ENCODE measurements at regions not wholly inside any gene's neighbourhood (a gene's known extent, or its start where the extent isn't known, plus 50 kb on each side); places are given as distances from the start of the nearest gene placed in this dataset.

GRCh38 chr22:23419931-23420330, 160.2 kb downstream of the IGLL1 start:
- TF ChIP-seq CTCF (IDR thresholded peaks at IDR 0.05; ENCODE audit: low read length) (no peak), EZH2 (IDR thresholded peaks at IDR 0.05; ENCODE audit: borderline replicate concordance, low read length) (no peak)

Measured in OCI-LY1 (cell line).